ENCODE measurements at regions not wholly inside any gene's neighbourhood (a gene's known extent, or its start where the extent isn't known, plus 50 kb on each side); places are given as distances from the start of the nearest gene placed in this dataset.

GRCh38 chr1:59051007-59051406 lies 245.9 kb upstream of the FGGY start:
- TF ChIP-seq REST (IDR thresholded peaks at IDR 0.05; ENCODE audit: insufficient read depth in 1 of 2, low read depth in 2 of 2, low read length in 1 of 2) (no peak), POLR2AphosphoS5 (IDR thresholded peaks at IDR 0.05; ENCODE audit: low read depth, low read length) (no peak)
- TF ChIP-seq, protein P1, sequence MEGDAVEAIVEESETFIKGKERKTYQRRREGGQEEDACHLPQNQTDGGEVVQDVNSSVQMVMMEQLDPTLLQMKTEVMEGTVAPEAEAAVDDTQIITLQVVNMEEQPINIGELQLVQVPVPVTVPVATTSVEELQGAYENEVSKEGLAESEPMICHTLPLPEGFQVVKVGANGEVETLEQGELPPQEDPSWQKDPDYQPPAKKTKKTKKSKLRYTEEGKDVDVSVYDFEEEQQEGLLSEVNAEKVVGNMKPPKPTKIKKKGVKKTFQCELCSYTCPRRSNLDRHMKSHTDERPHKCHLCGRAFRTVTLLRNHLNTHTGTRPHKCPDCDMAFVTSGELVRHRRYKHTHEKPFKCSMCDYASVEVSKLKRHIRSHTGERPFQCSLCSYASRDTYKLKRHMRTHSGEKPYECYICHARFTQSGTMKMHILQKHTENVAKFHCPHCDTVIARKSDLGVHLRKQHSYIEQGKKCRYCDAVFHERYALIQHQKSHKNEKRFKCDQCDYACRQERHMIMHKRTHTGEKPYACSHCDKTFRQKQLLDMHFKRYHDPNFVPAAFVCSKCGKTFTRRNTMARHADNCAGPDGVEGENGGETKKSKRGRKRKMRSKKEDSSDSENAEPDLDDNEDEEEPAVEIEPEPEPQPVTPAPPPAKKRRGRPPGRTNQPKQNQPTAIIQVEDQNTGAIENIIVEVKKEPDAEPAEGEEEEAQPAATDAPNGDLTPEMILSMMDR (IDR thresholded peaks at IDR 0.05): no peak
